ENCODE measurements at regions not wholly inside any gene's neighbourhood (a gene's known extent, or its start where the extent isn't known, plus 50 kb on each side); places are given as distances from the start of the nearest gene placed in this dataset.
"Not testable (repeated sequence)": the region's sequence is repeated elsewhere in the genome, so short reads cannot be mapped to it uniquely, and the experiment has no call there.

DNA sequence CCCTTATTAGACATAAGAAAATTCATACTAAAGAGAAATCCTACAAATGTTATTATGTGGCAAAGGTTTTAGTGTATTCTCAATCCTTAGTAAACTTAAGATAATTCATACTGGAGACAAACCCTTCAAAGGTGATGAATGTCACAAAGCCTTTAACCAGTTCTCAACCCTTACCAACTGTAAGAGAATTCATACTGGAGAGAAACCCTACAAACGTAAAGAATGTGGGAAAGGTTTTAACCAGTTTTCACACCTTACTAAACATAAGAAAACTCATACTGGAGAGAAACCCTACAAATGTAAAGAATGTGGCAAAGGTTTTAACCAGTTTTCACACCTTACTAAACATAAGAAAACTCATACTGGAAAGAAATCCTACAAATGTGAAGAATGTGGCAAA lies 93.2 kb downstream of the ZNF680 start:
- DNase-seq: no peak

DNA sequence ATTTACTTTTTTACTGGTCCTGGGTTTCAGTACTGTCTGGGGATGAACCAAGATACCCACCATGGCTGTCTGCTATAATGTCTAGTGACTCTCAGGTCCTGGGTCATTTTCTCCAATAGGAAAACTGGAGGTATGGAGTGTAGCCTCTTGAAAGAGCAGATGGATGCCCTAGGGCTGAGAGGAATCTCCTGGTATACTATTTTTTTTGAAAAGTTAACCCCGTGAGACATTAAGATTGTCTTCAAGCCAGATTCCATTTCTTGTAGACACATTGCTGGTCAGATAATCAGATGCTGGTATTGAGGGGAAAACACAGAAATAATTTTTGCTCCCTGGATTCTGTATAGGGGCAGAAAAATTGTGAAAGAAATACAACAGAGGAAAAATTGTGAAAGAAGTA lies 97.3 kb downstream of the ZNF680 start:
- no peak for DNase-seq

DNA sequence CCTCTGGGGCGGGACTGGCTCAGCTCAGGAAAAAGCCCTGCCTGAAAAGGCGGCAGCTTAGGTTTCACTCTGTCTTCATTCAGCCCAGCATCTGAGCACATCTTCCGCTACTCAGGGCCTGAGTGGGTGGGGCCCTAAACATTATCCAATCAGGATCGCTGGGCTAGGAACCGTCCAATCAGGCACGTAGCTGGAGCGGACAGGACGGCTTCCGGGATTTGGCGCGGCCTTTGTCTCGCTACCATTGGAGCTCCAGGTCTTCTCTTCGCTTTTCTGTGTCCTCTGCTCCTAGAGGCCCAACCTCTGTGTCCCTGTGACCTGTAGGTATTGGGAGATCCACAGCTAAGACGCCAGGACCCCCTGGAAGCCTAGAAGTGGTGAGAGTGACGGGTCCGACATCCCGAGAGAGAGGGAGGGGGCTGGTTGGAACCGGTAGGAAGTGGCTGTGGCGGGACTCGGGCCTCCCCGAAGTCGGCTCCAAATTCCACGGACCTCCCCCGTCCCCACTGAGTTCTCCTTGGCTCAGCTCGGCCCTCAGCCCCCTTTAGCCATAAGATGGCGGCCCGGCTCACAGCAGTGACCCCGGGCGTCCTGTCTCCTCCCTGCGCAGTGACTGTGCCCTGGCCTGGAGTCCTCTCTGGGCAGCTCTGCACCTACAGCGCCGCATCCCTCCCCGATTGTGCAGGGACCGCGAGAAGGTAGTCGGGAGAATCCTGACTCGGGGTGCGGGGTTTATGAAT lies 99.1 kb downstream of the ZNF680 start:
- peak; percentile 96 for DNase-seq

DNA sequence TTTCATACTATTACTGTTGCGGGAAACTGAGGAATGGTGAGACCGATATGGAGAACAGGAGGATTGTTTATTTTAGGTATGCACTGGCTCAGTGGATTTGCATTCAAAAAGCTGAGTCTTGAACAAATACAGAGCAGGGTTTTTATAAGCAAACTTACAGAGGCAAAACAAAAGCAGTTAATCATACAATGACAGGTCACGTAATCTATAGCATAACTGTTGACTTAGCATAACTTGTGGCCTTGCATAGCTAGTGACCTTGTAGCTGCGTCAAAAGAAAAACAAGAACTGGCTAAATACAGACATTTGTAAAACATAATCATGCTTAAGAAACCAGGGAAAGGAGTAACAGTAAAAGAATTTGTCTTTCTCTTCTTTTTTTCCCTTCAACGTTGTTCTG lies 103.0 kb downstream of the ZNF680 start:
- not testable (repeated sequence) for DNase-seq

DNA sequence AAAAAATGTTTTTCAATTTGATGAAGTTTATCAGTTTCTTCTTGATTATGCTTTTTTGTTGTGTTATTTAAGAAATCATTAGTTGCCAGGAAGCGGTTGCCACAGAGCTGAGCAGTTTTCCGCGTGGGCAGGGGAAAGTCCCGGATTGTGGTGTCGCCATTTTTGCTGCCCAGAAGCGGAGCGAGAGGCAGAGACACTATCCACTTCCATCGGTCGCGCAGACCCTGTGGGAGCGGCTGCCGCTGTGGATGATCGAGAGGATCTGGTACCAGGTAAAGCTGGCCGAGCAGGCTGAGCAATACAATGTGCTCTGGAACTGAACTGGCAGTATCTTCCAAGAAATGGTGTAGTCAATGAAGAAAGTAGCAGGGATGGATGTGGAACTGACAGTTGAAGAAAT lies 119.8 kb downstream of the ZNF736 start:
- peak; percentile 40 for DNase-seq

DNA sequence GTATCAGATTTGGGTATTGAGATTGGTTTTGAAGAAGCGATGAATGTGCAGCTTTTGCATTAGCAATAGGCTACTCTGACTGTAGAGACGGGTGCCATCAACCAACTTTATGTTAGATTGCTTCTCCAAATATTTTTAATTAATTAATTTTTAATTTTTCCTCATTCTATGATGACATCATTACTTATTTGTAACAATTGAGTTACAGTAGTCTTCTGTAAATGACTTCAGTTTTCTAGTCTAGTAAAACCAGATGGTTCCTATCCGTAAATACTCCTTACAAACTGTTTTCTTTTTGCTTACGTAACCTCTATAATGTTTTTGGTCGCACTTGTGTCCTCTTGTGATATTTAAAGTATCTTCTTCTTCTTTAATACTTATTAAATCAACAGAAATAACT lies 118.1 kb downstream of the ZNF736 start:
- DNase-seq: no peak

DNA sequence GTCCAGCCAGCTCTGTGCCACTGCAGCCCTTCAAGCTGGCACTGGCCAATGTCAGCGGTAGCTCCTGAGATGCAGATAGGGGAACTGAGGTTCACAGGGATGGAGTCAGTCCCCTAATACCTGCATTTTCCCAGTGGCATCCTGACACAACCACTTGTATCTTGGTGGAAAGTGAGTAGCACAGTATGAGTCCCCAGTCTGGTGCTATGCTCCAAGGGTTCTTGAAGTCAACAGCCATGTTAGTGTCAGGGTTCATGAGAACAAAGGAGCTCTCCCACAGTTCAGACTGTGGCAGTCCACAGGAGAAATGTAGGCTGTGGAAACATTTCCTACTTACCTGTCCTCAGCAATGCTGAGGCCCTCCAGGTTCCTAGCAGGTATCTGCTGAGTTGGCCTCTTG lies 115.5 kb downstream of the ZNF736 start:
- DNase-seq: no peak

DNA sequence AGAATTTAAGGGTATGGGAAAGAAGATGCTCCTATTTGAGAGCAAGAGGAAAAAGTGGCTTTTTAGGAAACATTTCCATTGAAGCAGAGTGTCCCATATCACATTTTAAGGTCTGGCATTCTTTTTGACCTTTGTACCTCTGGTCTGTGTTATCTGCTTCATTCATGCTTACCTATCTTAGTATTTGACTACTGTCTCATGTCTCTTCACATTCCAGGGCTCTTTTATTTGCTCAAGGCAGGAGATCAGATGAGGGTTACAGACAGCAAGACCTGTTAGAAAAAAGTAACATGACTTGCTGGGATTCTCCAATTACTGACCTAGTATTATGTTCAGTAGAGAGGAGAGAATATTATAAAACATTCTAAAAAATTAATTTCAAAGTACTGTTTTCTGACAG lies 111.7 kb downstream of the ZNF736 start:
- DNase-seq: not testable (repeated sequence)

DNA sequence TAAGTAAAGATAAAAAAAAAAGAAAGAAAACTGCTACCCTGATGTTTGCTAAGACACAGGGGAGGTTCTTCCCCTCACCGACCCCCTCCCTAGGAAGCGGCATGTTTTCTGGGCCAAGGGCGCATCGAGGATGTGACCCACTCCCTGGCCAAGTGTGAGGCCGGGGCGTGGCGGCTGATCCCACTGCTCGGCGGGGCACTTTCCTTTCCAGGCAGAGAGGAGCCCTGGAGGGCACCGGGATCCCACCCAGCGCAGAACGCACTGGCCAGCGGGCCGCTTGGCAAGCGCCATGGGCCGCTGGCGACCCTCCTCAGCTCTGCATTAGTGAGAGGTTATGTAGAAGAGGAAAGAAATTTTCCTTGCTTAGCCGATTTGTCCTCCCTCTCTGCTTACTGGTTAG lies 93.4 kb downstream of the ZNF736 start:
- no peak for DNase-seq
